BLaER1 (cell line): ENCODE measurements at regions not wholly inside any gene's neighbourhood (a gene's known extent, or its start where the extent isn't known, plus 50 kb on each side); places are given as distances from the start of the nearest gene placed in this dataset.
"Not testable (repeated sequence)": the region's sequence is repeated elsewhere in the genome, so short reads cannot be mapped to it uniquely, and the experiment has no call there.

Experiments
- H3K27ac ChIP-seq: shearing (Covaris generic); formaldehyde crosslinking; 2 replicates; pipeline ENCODE4 v1.8.1; 2022
- H3K27me3 ChIP-seq: shearing (Covaris generic); formaldehyde crosslinking; 2 replicates; pipeline ENCODE4 v1.8.1; 2022
- H3K36me3 ChIP-seq: shearing (Covaris generic); formaldehyde crosslinking; 2 replicates; pipeline ENCODE4 v1.8.1; 2022
- H3K4me1 ChIP-seq: shearing (Covaris generic); formaldehyde crosslinking; 2 replicates; pipeline ENCODE4 v1.8.1; 2022
- H3K4me2 ChIP-seq: shearing (Covaris generic); formaldehyde crosslinking; 2 replicates; pipeline ENCODE4 v1.8.1; 2022
- H3K4me3 ChIP-seq: shearing (Covaris generic); formaldehyde crosslinking; 2 replicates; pipeline ENCODE4 v1.8.1; 2022
- H3K9ac ChIP-seq: shearing (Covaris generic); formaldehyde crosslinking; 2 replicates; pipeline ENCODE4 v1.8.1; 2022
- H3K9me3 ChIP-seq: shearing (Covaris generic); formaldehyde crosslinking; 2 replicates; pipeline ENCODE4 v1.8.1; 2022
- H4K20me1 ChIP-seq: shearing (Covaris generic); formaldehyde crosslinking; 2 replicates; pipeline ENCODE4 v1.8.1; 2022
- Cebpa-rat ChIP-seq: shearing (Covaris generic); IDR thresholded peaks from 2 replicates; pipeline ENCODE4 v1.8.1; 2022

DNA sequence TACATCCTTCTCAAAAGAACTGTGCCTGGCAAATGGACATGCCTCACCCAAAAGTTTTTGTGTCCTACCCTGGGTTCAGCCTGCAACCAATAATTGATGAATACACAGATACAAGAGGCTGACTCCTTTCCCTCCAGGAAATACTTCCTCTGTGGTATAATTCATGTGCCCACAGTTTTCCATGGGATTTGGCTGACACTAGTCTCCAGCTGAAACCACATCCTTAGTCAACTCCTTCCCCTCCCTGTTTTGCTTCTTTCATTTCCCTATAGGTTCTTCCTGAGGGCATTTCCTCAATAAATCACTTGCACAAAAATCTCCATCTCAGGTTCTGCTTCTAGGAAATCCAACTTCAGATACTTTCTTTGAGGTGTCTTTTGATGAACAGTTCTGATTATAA lies 436.6 kb upstream of the C1orf87 start:
- Histone ChIP-seq H3K4me3 (no peak overlapping the region), H3K36me3 (no peaks in the 10 kb centered on the region), H3K4me2 (no peak overlapping the region), H3K9ac (no peak overlapping the region), H3K27ac (no peak overlapping the region), H3K4me1 (no peaks in the 10 kb centered on the region), H3K9me3 (no peaks in the 10 kb centered on the region), H4K20me1 (no peaks in the 10 kb centered on the region), H3K27me3 (no peaks in the 10 kb centered on the region)
- no peak for TF ChIP-seq Cebpa-rat

- Histone ChIP-seq H3K36me3 (no peaks in the 10 kb centered on the region), H3K9me3 (no peaks in the 10 kb centered on the region), H3K27ac (no peak overlapping the region), H3K4me2 (no peak overlapping the region), H3K27me3 (no peaks in the 10 kb centered on the region), H3K4me1 (no peaks in the 10 kb centered on the region), H4K20me1 (no peaks in the 10 kb centered on the region), H3K4me3 (no peak overlapping the region), H3K9ac (no peak overlapping the region)
- no peak for TF ChIP-seq Cebpa-rat
Observed at GRCh38 chr1:60504206-60504840, 430.8 kb upstream of the C1orf87 start.

- no peak overlapping the region for H3K4me2 ChIP-seq
- H3K27me3 ChIP-seq = no peaks in the 10 kb centered on the region
- H3K9me3 ChIP-seq = no peaks in the 10 kb centered on the region; the same call in 1 of the 2 replicates
- no peaks in the 10 kb centered on the region for H3K36me3 ChIP-seq
- no peak overlapping the region for H3K4me3 ChIP-seq
- H3K9ac ChIP-seq = no peak overlapping the region
- H3K27ac ChIP-seq = no peak overlapping the region
- no peak for TF ChIP-seq Cebpa-rat
- no peaks in the 10 kb centered on the region for H3K4me1 ChIP-seq
- H4K20me1 ChIP-seq = no peaks in the 10 kb centered on the region
Observed at GRCh38 chr1:60503266-60503925, 429.8 kb upstream of the C1orf87 start.

GRCh38 chr1:60502506-60502905 lies 428.9 kb upstream of the C1orf87 start:
- Histone ChIP-seq H3K27me3 (no peaks in the 10 kb centered on the region), H3K4me3 (no peak overlapping the region), H4K20me1 (no peaks in the 10 kb centered on the region), H3K9me3 (peaks cover 3% of the 10 kb centered on the region; the same call in 1 of the 2 replicates), H3K9ac (no peak overlapping the region), H3K36me3 (no peaks in the 10 kb centered on the region), H3K4me1 (no peaks in the 10 kb centered on the region), H3K27ac (no peak overlapping the region), H3K4me2 (no peak overlapping the region)
- TF ChIP-seq Cebpa-rat = no peak

DNA sequence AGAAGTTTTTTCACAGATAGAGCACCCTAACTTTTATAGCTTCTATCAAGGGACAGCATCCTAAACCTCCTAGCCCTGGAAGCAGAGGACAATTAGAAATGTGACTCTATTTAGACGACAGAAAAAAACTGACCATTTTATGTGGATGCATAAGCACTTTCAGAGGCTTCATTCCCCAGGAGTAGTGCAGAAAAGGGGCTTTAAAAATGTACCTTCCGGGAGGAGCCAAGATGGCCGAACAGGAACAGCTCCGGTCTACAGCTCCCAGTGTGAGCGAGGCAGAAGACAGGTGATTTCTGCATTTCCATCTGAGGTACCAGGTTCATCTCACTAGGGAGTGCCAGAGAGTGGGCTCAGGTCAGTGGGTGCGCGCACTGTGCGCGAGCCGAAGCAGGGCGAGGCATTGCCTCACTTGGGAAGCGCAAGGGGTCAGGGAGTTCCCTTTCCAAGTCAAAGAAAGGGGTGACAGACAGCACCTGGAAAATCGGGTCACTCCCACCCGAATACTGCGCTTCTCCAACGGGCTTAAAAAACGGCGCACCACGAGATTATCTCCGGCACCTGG lies 416.4 kb upstream of the C1orf87 start:
- not testable (repeated sequence) for H3K4me3 ChIP-seq, H3K27ac ChIP-seq, H3K4me1 ChIP-seq, H3K27me3 ChIP-seq, H3K9me3 ChIP-seq, H3K4me2 ChIP-seq, H3K36me3 ChIP-seq, H4K20me1 ChIP-seq, H3K9ac ChIP-seq

GRCh38 chr1:60488847-60489246 lies 415.3 kb upstream of the C1orf87 start:
- H3K4me2 ChIP-seq = no peak overlapping the region
- H3K27ac ChIP-seq = no peak overlapping the region
- no peaks in the 10 kb centered on the region for H3K4me1 ChIP-seq
- no peaks in the 10 kb centered on the region for H4K20me1 ChIP-seq
- TF ChIP-seq Cebpa-rat = no peak
- no peak overlapping the region for H3K9ac ChIP-seq
- H3K9me3 ChIP-seq = no peaks in the 10 kb centered on the region
- H3K4me3 ChIP-seq = no peak overlapping the region
- H3K36me3 ChIP-seq = no peaks in the 10 kb centered on the region
- no peaks in the 10 kb centered on the region for H3K27me3 ChIP-seq

GRCh38 chr1:60487565-60488345 lies 414.2 kb upstream of the C1orf87 start:
- H3K27ac ChIP-seq = no peak overlapping the region
- H3K4me2 ChIP-seq = no peak overlapping the region
- H4K20me1 ChIP-seq = no peaks in the 10 kb centered on the region
- no peaks in the 10 kb centered on the region for H3K4me1 ChIP-seq
- no peak overlapping the region for H3K4me3 ChIP-seq
- no peak overlapping the region for H3K9ac ChIP-seq
- no peaks in the 10 kb centered on the region for H3K27me3 ChIP-seq
- TF ChIP-seq Cebpa-rat = no peak
- H3K36me3 ChIP-seq = no peaks in the 10 kb centered on the region
- H3K9me3 ChIP-seq = no peaks in the 10 kb centered on the region

- Histone ChIP-seq H3K4me3 (no peak overlapping the region), H3K27me3 (no peaks in the 10 kb centered on the region), H3K27ac (no peak overlapping the region), H3K4me1 (no peaks in the 10 kb centered on the region), H4K20me1 (no peaks in the 10 kb centered on the region), H3K9me3 (peaks cover 8% of the 10 kb centered on the region), H3K36me3 (no peaks in the 10 kb centered on the region), H3K9ac (no peak overlapping the region), H3K4me2 (no peak overlapping the region)
- no peak for TF ChIP-seq Cebpa-rat
Observed at GRCh38 chr1:60483509-60483908, 409.9 kb upstream of the C1orf87 start.

DNA sequence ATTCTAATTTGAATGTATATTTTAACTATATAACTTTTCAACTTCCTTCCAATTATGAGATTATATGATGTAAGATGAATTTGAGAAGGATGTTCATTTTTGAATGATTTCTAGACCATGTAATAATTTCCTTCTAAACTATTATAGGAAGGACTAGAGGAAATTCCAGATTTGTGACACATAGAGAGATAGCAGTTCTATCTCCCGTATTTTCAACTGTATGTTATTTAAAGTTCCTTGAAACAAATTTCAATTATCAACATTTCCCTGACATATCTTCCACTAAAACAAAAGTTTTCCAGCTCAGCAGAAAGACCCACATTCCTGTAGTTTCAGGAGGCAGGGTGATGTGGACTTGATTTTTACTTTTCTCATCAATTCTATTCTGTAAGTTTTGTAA lies 396.7 kb upstream of the C1orf87 start:
- no peak overlapping the region for H3K4me3 ChIP-seq
- no peak overlapping the region for H3K27ac ChIP-seq
- H3K9ac ChIP-seq = no peak overlapping the region
- no peak for TF ChIP-seq Cebpa-rat
- H3K36me3 ChIP-seq = no peaks in the 10 kb centered on the region
- H3K4me1 ChIP-seq = no peaks in the 10 kb centered on the region
- H3K27me3 ChIP-seq = no peaks in the 10 kb centered on the region
- H4K20me1 ChIP-seq = no peaks in the 10 kb centered on the region
- H3K4me2 ChIP-seq = no peak overlapping the region
- no peaks in the 10 kb centered on the region for H3K9me3 ChIP-seq

GRCh38 chr1:60463786-60464185 lies 390.2 kb upstream of the C1orf87 start:
- Histone ChIP-seq H3K27ac (no peak overlapping the region), H3K9ac (no peak overlapping the region), H3K4me2 (no peak overlapping the region)

More at GRCh38 chr1:60463786-60464185, 390.2 kb upstream of the C1orf87 start:
- H3K9me3 ChIP-seq = no peaks in the 10 kb centered on the region
- TF ChIP-seq Cebpa-rat = no peak
- H3K36me3 ChIP-seq = no peaks in the 10 kb centered on the region
- H4K20me1 ChIP-seq = no peaks in the 10 kb centered on the region
- H3K27me3 ChIP-seq = no peaks in the 10 kb centered on the region
- H3K4me1 ChIP-seq = no peaks in the 10 kb centered on the region
- no peak overlapping the region for H3K4me3 ChIP-seq
